GM12878 (cell line): ENCODE measurements at regions not wholly inside any gene's neighbourhood (a gene's known extent, or its start where the extent isn't known, plus 50 kb on each side); places are given as distances from the start of the nearest gene placed in this dataset.
A peak's percentile ranks its signal among the peaks of the same experiment; 100 is the strongest.

Experiments used
- ATAC-seq: fragments of 200-7000 bp; cut with Tn5 transposase; 3 replicates; pipeline ENCODE4 v1.9.1; 2020; ENCODE audit warnings: mild to moderate bottlenecking, moderate library complexity
- BruUV-seq: library from RNA; stranded (reverse); fragments of 400-500 nt; replicated peaks from 2 replicates; lab custom pipeline; 2021; lab: Mats Ljungman, UMichigan
- CTCF ChIA-PET: fragments of 300-600 bp; sonication (Branson Sonifier 250); formaldehyde crosslinking; extraction: SDS; loops from one replicate; lab custom pipeline; 2021; ENCODE audit warnings: inconsistent platforms; lab: Yijun Ruan, JAX
- POLR2A ChIA-PET: fragments of 350-600 bp; formaldehyde crosslinking; extraction: SDS; loops from one replicate; lab custom pipeline; 2021; ENCODE audit warnings: inconsistent platforms; lab: Charles Lee
- RAD21 ChIA-PET: fragments of 300-600 bp; sonication (Branson Sonifier 250); formaldehyde crosslinking; loops from one replicate; lab custom pipeline; 2023; ENCODE audit warnings: antibody characterized with exemption; ENCODE audit not compliant: unreplicated experiment; lab: Charles Lee
- SMC1A ChIA-PET: fragments of 300-600 bp; sonication (Branson Sonifier 250); formaldehyde crosslinking; loops from one replicate; lab custom pipeline; 2023; ENCODE audit not compliant: unreplicated experiment, uncharacterized antibody; lab: Charles Lee
- DNase-seq: peaks from one replicate; pipeline ENCODE4 v3.0.0-alpha.2; 2011; ENCODE audit warnings: low read depth, low spot score
- FAIRE-seq: peaks from 3 replicates; lab custom pipeline; 2011; peaks lifted over from hg19 to GRCh38; lab: Jason Lieb, UNC
- H2AFZ ChIP-seq: 2 replicates; pipeline ENCODE4 v1.6.0; 2011; ENCODE audit warnings: low read depth, low read length, control low read depth; ENCODE audit not compliant: control insufficient read depth
- H3K27ac ChIP-seq: 2 replicates; pipeline ENCODE4 v1.5.1; 2011; ENCODE audit warnings: control low read depth; ENCODE audit not compliant: control insufficient read depth, insufficient read depth
- H3K27me3 ChIP-seq, 2 experiments: replicated peaks in 1 of 2; 2 replicates each; pipeline versions ENCODE4 v1.6.0 to v1.6.1; 2011; ENCODE audit warnings: low read length in 1 of 2; ENCODE audit not compliant: control insufficient read depth in 2 of 2, insufficient read depth in 2 of 2
- H3K36me3 ChIP-seq, 2 experiments: 2 replicates each; pipeline ENCODE4 v1.5.1; 2011; ENCODE audit warnings: low read length in 1 of 2; ENCODE audit not compliant: control insufficient read depth in 2 of 2, insufficient read depth in 2 of 2
- H3K4me1 ChIP-seq: 2 replicates; pipeline ENCODE4 v1.6.1; 2011; ENCODE audit warnings: mild to moderate bottlenecking, low read length, moderate library complexity, mixed read lengths; ENCODE audit not compliant: control insufficient read depth, insufficient read depth
- H3K4me2 ChIP-seq: 2 replicates; pipeline ENCODE4 v1.6.0; 2011; ENCODE audit warnings: control low read depth; ENCODE audit not compliant: control insufficient read depth, insufficient read depth
- H3K4me3 ChIP-seq: fragments of 200-600 bp; sonication (generic); 2 replicates; pipeline ENCODE4 v1.5.1; 2016
- H3K79me2 ChIP-seq: 2 replicates; pipeline ENCODE4 v1.6.0; 2011; ENCODE audit warnings: low read length; ENCODE audit not compliant: control insufficient read depth, insufficient read depth
- H3K9ac ChIP-seq: 2 replicates; pipeline ENCODE4 v1.8.0; 2011; ENCODE audit warnings: low read length, control low read depth, mixed read lengths; ENCODE audit not compliant: control insufficient read depth, insufficient read depth
- H3K9me3 ChIP-seq: replicated peaks from 3 replicates; pipeline ENCODE4 v1.5.1; 2011; ENCODE audit warnings: mild to moderate bottlenecking, low read length; ENCODE audit not compliant: control insufficient read depth, insufficient read depth
- H4K20me1 ChIP-seq: 2 replicates; pipeline ENCODE4 v1.6.0; 2011; ENCODE audit not compliant: control insufficient read depth, insufficient read depth
- ESRRA ChIP-seq: IDR thresholded peaks from 2 replicates; pipeline ENCODE4 v1.6.1; 2012; ENCODE audit warnings: mild to moderate bottlenecking, low read length, improper control_type of control experiment
- RAD21 ChIP-seq: IDR thresholded peaks from 2 replicates; pipeline ENCODE4 v1.6.1; 2011; ENCODE audit warnings: mild to moderate bottlenecking, low read depth, low read length, moderate library complexity; ENCODE audit not compliant: insufficient read depth
- SMC3 ChIP-seq: IDR thresholded peaks from 2 replicates; pipeline ENCODE4 v1.6.1; 2011; ENCODE audit warnings: low read length, improper control_type of control experiment, borderline replicate concordance
- TCF12 ChIP-seq: IDR thresholded peaks from 2 replicates; pipeline ENCODE4 v1.6.1; 2011; ENCODE audit warnings: low read depth, mild to moderate bottlenecking, low read length
- ZNF24 ChIP-seq: fragments of 450-650 bp; IDR thresholded peaks from 2 replicates; pipeline ENCODE4 v1.6.1; 2017; ENCODE audit warnings: antibody characterized with exemption, mild to moderate bottlenecking
- ZNF384 ChIP-seq: IDR thresholded peaks from 2 replicates; pipeline ENCODE4 v1.6.1; 2012; ENCODE audit warnings: low read depth, mild to moderate bottlenecking, low read length, improper control_type of control experiment, borderline replicate concordance
- WGBS: methylation state at CpG from one replicate; pipeline ENCODE4 v1.1.6; 2016; ENCODE audit warnings: low lambda C conversion rate; ENCODE audit not compliant: insufficient replicate concordance, insufficient coverage; ENCODE audit errors: missing lambda C conversion rate; 5-methylcytosine and 5-hydroxymethylcytosine counted together
- in situ Hi-C: fragments of 300-500 bp; cut with MboI; formaldehyde crosslinking; loops from 9 replicates; pipeline ENCODE4 v1.14.3; 2018; ENCODE audit warnings: mixed read lengths
- intact Hi-C: fragments of 100-400 bp; cut with micrococcal nuclease; formaldehyde crosslinking; loops from one replicate; pipeline ENCODE4 v1.14.2; 2022; ENCODE audit not compliant: unreplicated experiment
- TF ChIP-seq, protein P1 (sequence below), 3 experiments: IDR thresholded peaks in 2 of 3; conservative IDR thresholded peaks in 1 of 3; 2 replicates each; pipeline ENCODE4 v1.5.1; 2011; ENCODE audit warnings: low read depth in 3 of 3, low read length in 3 of 3, mild to moderate bottlenecking in 3 of 3, control low read depth in 2 of 3, moderate library complexity in 2 of 3, inconsistent platforms in 1 of 3, mixed read lengths in 1 of 3; ENCODE audit not compliant: control insufficient read depth in 2 of 3, insufficient read depth in 1 of 3; ENCODE audit errors: extremely low read depth in 1 of 3

DNA sequence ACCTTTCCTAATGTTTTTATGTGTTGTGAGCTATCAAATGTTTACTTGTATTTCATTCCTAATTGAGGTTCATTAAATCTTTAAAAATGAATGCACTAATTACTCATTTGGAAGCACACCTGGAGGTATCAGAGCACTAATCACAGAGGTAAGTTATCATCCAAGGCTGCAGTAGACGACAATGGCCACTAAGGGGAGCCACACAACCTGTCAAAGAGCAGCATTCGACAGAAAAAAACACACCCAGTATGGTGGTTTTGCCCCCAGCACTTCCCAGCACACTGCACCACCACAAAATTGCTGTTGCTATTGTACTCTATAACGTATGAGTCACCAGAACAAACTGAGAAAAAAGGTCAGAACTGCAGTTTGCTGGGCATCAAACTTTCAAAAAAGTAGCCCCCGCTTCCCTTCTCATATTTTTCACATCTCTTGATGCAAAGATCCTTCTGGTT, 205.9 kb upstream of the IGF1R start:
- intact Hi-C loops = loop anchor here (1.0 to 10.0 kb wide), 4 partner anchors 206 to 772 kb away; partner anchors contain the start of gene IGF1R
- no peaks in the 10 kb centered on the region for H3K36me3 ChIP-seq
- SMC1A ChIA-PET = interaction anchor here (1.1 to 1.5 kb wide), 3 partner anchors 204 to 545 kb away, joined by 3 to 5 read pairs (median 3); no protein-coding TSS in a partner anchor
- no peak overlapping the region for H3K4me3 ChIP-seq
- RAD21 ChIA-PET = interaction anchor here (1.0 kb wide), 1 partner anchor 634 kb away, joined by 3 read pairs; no protein-coding TSS in a partner anchor
- H3K4me2 ChIP-seq = no peak overlapping the region
- peaks cover 3% of the 10 kb centered on the region; the same call in 1 of the 2 replicates for H3K4me1 ChIP-seq
- TF ChIP-seq TCF12 = no peak
- peak; percentile 84 for TF ChIP-seq ZNF24
- TF ChIP-seq RAD21 = peak; percentile 58
- TF ChIP-seq, protein P1, sequence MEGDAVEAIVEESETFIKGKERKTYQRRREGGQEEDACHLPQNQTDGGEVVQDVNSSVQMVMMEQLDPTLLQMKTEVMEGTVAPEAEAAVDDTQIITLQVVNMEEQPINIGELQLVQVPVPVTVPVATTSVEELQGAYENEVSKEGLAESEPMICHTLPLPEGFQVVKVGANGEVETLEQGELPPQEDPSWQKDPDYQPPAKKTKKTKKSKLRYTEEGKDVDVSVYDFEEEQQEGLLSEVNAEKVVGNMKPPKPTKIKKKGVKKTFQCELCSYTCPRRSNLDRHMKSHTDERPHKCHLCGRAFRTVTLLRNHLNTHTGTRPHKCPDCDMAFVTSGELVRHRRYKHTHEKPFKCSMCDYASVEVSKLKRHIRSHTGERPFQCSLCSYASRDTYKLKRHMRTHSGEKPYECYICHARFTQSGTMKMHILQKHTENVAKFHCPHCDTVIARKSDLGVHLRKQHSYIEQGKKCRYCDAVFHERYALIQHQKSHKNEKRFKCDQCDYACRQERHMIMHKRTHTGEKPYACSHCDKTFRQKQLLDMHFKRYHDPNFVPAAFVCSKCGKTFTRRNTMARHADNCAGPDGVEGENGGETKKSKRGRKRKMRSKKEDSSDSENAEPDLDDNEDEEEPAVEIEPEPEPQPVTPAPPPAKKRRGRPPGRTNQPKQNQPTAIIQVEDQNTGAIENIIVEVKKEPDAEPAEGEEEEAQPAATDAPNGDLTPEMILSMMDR (IDR thresholded peaks at IDR 0.05 in 2 of 3, conservative IDR thresholded peaks at IDR 0.05 in 1 of 3; ENCODE audit: control insufficient read depth in 2 of 3, extremely low read depth in 1 of 3, insufficient read depth in 1 of 3, low read depth in 3 of 3, low read length in 3 of 3) = peak; percentile 80 to 83 (median 82)
- TF ChIP-seq SMC3 = peak; percentile 52
- peak; percentile 67 for TF ChIP-seq ZNF384
- no peak for TF ChIP-seq ESRRA
- 2% methylated on average over 4 of the region's 4 CpGs for WGBS
- FAIRE-seq (peak; percentile 76), DNase-seq (no peak), ATAC-seq (peak; percentile 90)
- no peaks in the 10 kb centered on the region for H3K79me2 ChIP-seq
- no TSS peak for BruUV-seq
- H3K27me3 ChIP-seq = no peaks in the 10 kb centered on the region; a peak in 1 of 4 replicates
- H3K9ac ChIP-seq = no peak overlapping the region
- no peaks in the 10 kb centered on the region for H4K20me1 ChIP-seq
- CTCF ChIA-PET = interaction anchor here (0.6 to 2.4 kb wide), 6 partner anchors 15 to 634 kb away, joined by 3 to 16 read pairs (median 7); no protein-coding TSS in a partner anchor
- H2AFZ ChIP-seq = no peak overlapping the region
- POLR2A ChIA-PET = no interaction called here
- H3K27ac ChIP-seq = no peak overlapping the region
- in situ Hi-C loops = loop anchor here (5.0 to 10.0 kb wide), 2 partner anchors 212 to 635 kb away; no protein-coding TSS in a partner anchor
- H3K9me3 ChIP-seq = no peaks in the 10 kb centered on the region; the same call in 2 of the 3 replicates
